Activated CD4-positive, alpha-beta memory T cell treated with anti-CD3 and anti-CD28 coated beads for 36 hours (primary cell): ENCODE measurements at regions not wholly inside any gene's neighbourhood (a gene's known extent, or its start where the extent isn't known, plus 50 kb on each side); places are given as distances from the start of the nearest gene placed in this dataset.
"Not testable (repeated sequence)": the region's sequence is repeated elsewhere in the genome, so short reads cannot be mapped to it uniquely, and the experiment has no call there.

Experiments
- CTCF ChIA-PET: fragments of 350-600 bp; sonication (Branson Sonifier 250); formaldehyde crosslinking; loops from one replicate; lab custom pipeline; 2021; ENCODE audit warnings: antibody characterized with exemption, inconsistent platforms; lab: Charles Lee
- POLR2A ChIA-PET: fragments of 350-600 bp; sonication (Branson Sonifier 250); formaldehyde crosslinking; loops from one replicate; lab custom pipeline; 2021; ENCODE audit warnings: antibody characterized with exemption; lab: Charles Lee
- DNase-seq: peaks from one replicate; pipeline ENCODE4 v3.0.0-alpha.2; 2020
- H3K27ac Mint-ChIP-seq: one replicate; pipeline ENCODE4 v1.8.0; 2021; ENCODE audit warnings: mixed read lengths
- H3K27me3 Mint-ChIP-seq: one replicate; pipeline ENCODE4 v1.8.0; 2021; ENCODE audit warnings: mixed read lengths
- H3K36me3 Mint-ChIP-seq: one replicate; pipeline ENCODE4 v1.8.0; 2021; ENCODE audit warnings: mixed read lengths
- H3K4me1 Mint-ChIP-seq: one replicate; pipeline ENCODE4 v1.8.0; 2021; ENCODE audit warnings: low read depth, mixed read lengths
- H3K4me3 Mint-ChIP-seq: one replicate; pipeline ENCODE4 v1.8.0; 2021; ENCODE audit warnings: mild to moderate bottlenecking, mixed read lengths
- H3K9me3 Mint-ChIP-seq: one replicate; pipeline ENCODE4 v1.8.0; 2021; ENCODE audit warnings: mixed read lengths
- intact Hi-C: fragments of 100-400 bp; cut with micrococcal nuclease; formaldehyde crosslinking; loops from one replicate; pipeline ENCODE4 v1.15.1; 2023

GRCh38 chr11:10954184-10954583 lies 96.3 kb upstream of the ZBED5 start:
- H3K9me3 Mint-ChIP-seq: peaks cover 6% of the 10 kb centered on the region
- no peak overlapping the region for H3K4me3 Mint-ChIP-seq
- H3K36me3 Mint-ChIP-seq: peaks cover 6% of the 10 kb centered on the region
- no peak overlapping the region for H3K27ac Mint-ChIP-seq
- H3K27me3 Mint-ChIP-seq: peaks cover 20% of the 10 kb centered on the region
- ChIA-PET CTCF (no interaction called here), POLR2A (no interaction called here)
- intact Hi-C loops: no loop called here
- no peaks in the 10 kb centered on the region for H3K4me1 Mint-ChIP-seq
- no peak for DNase-seq

DNA sequence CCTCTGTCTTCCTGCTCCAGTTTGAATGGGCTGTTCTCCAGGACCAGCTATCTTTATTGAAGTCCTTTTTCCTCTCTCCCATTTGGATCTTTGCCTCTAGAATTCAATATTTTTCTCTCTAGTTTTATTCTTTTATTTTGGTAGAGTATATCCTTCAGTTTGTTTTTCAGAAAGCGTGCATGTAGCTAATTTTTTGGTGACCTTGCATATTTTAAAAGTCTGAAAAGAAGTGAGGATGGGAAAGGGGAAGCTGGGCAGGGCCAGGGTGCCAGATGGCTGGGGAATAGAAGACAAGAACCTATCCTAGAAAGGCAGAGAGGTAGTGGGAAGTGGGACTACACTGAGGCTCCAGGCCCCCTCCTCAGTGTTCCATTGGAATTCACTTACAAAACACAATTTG lies 95.0 kb upstream of the ZBED5 start:
- peaks cover 25% of the 10 kb centered on the region for H3K27me3 Mint-ChIP-seq
- H3K9me3 Mint-ChIP-seq: no peaks in the 10 kb centered on the region
- no peaks in the 10 kb centered on the region for H3K4me1 Mint-ChIP-seq
- peaks cover 2% of the 10 kb centered on the region for H3K36me3 Mint-ChIP-seq
- ChIA-PET CTCF (interaction anchor here (1.0 kb wide), 1 partner anchor 174 kb away, joined by 3 read pairs; no protein-coding TSS in a partner anchor), POLR2A (no interaction called here)
- no peak for DNase-seq
- intact Hi-C loops: no loop called here
- no peak overlapping the region for H3K27ac Mint-ChIP-seq
- H3K4me3 Mint-ChIP-seq: no peak overlapping the region

- H3K4me3 Mint-ChIP-seq, H3K9me3 Mint-ChIP-seq, H3K27ac Mint-ChIP-seq, POLR2A ChIA-PET, intact Hi-C loops, H3K4me1 Mint-ChIP-seq, DNase-seq, H3K36me3 Mint-ChIP-seq: not testable (repeated sequence)
- H3K27me3 Mint-ChIP-seq: peaks cover 10% of the 10 kb centered on the region
- CTCF ChIA-PET: interaction anchor here (1.0 to 1.1 kb wide), 2 partner anchors 14 to 16 kb away, joined by 3 read pairs; no protein-coding TSS in a partner anchor
Measured at GRCh38 chr11:10947935-10948334, 90.1 kb upstream of the ZBED5 start.

DNA sequence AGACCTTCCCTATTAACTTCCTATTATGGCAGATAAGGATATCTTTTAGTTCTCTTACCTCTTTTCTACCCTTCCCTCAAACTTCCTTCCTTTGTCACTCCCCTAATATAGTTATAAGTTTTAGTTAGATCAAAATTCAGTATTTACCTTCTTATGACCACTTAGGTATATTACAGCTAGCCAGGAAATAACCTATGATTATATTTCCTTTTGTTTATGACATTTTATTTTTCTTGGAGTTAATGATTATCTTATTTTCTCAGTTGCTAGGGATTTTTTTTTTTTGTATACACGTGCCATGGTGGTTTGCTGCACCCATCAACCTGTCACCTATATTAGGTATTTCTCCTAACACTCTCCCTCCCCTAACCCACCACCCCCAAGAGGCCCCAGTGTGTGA lies 88.2 kb upstream of the ZBED5 start:
- no peaks in the 10 kb centered on the region for H3K4me1 Mint-ChIP-seq
- H3K4me3 Mint-ChIP-seq: no peak overlapping the region
- ChIA-PET CTCF (no interaction called here), POLR2A (no interaction called here)
- H3K27ac Mint-ChIP-seq: no peak overlapping the region
- H3K27me3 Mint-ChIP-seq: peaks cover 10% of the 10 kb centered on the region
- no peaks in the 10 kb centered on the region for H3K9me3 Mint-ChIP-seq
- no peaks in the 10 kb centered on the region for H3K36me3 Mint-ChIP-seq
- intact Hi-C loops: no loop called here
- DNase-seq: no peak

DNA sequence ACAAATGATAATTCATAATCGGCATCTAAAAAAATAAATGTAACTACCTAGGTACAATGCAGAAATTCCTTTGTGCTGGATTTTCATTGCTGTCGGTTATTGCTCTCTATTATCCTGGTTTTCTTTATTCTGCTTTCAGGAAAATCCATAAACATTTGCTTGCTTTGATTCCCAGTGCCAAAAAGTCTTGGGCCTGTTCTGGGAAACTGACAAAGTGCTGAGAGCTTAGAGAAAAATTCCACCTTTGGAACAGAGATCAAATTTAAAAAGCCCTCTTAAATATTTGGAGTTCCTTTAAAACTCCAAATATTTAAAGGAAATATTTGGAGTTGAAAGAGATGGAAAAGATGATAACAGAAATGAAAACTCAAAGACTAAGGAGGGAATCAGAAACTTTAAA lies 87.3 kb upstream of the ZBED5 start:
- no peak for DNase-seq
- H3K27ac Mint-ChIP-seq: no peak overlapping the region
- H3K27me3 Mint-ChIP-seq: peaks cover 5% of the 10 kb centered on the region
- no peaks in the 10 kb centered on the region for H3K4me1 Mint-ChIP-seq
- H3K9me3 Mint-ChIP-seq: no peaks in the 10 kb centered on the region
- CTCF ChIA-PET: interaction anchor here (3.9 kb wide), 1 partner anchor 12 kb away, joined by 27 read pairs; no protein-coding TSS in a partner anchor
- intact Hi-C loops: no loop called here
- POLR2A ChIA-PET: no interaction called here
- H3K4me3 Mint-ChIP-seq: no peak overlapping the region
- no peaks in the 10 kb centered on the region for H3K36me3 Mint-ChIP-seq

GRCh38 chr11:10943968-10944367 lies 86.1 kb upstream of the ZBED5 start:
- Mint-ChIP-seq H3K27me3 (peaks cover 5% of the 10 kb centered on the region), H3K4me1 (no peaks in the 10 kb centered on the region), H3K27ac (no peak overlapping the region), H3K36me3 (no peaks in the 10 kb centered on the region), H3K4me3 (no peak overlapping the region), H3K9me3 (no peaks in the 10 kb centered on the region)
- CTCF ChIA-PET: interaction anchor here (0.8 to 3.9 kb wide), 4 partner anchors 9 to 84 kb away, joined by 3 to 27 read pairs (median 11); no protein-coding TSS in a partner anchor
- intact Hi-C loops: no loop called here
- POLR2A ChIA-PET: no interaction called here
- no peak for DNase-seq

- H3K9me3 Mint-ChIP-seq: no peaks in the 10 kb centered on the region
- H3K4me3 Mint-ChIP-seq: no peak overlapping the region
- CTCF ChIA-PET: interaction anchor here (0.6 to 3.9 kb wide), 7 partner anchors 9 to 240 kb away, joined by 3 to 27 read pairs (median 4); no protein-coding TSS in a partner anchor
- no peak overlapping the region for H3K27ac Mint-ChIP-seq
- no peaks in the 10 kb centered on the region for H3K36me3 Mint-ChIP-seq
- DNase-seq: no peak
- POLR2A ChIA-PET: interaction anchor here (0.5 kb wide), 1 partner anchor 37 kb away, joined by 3 read pairs; no protein-coding TSS in a partner anchor
- intact Hi-C loops: no loop called here
- H3K4me1 Mint-ChIP-seq: no peaks in the 10 kb centered on the region
- no peaks in the 10 kb centered on the region for H3K27me3 Mint-ChIP-seq
Measured at GRCh38 chr11:10942620-10943019, 84.8 kb upstream of the ZBED5 start.

GRCh38 chr11:10941871-10942270 lies 84.0 kb upstream of the ZBED5 start:
- ChIA-PET POLR2A (interaction anchor here (0.5 kb wide), 1 partner anchor 38 kb away, joined by 3 read pairs; no protein-coding TSS in a partner anchor), CTCF (interaction anchor here (1.0 to 3.9 kb wide), 7 partner anchors 9 to 215 kb away, joined by 3 to 27 read pairs (median 4); no protein-coding TSS in a partner anchor)
- H3K36me3 Mint-ChIP-seq: no peaks in the 10 kb centered on the region
- H3K4me3 Mint-ChIP-seq: no peak overlapping the region
- no peak for DNase-seq
- no peaks in the 10 kb centered on the region for H3K4me1 Mint-ChIP-seq
- no peaks in the 10 kb centered on the region for H3K27me3 Mint-ChIP-seq
- H3K9me3 Mint-ChIP-seq: no peaks in the 10 kb centered on the region
- intact Hi-C loops: no loop called here
- no peak overlapping the region for H3K27ac Mint-ChIP-seq

DNA sequence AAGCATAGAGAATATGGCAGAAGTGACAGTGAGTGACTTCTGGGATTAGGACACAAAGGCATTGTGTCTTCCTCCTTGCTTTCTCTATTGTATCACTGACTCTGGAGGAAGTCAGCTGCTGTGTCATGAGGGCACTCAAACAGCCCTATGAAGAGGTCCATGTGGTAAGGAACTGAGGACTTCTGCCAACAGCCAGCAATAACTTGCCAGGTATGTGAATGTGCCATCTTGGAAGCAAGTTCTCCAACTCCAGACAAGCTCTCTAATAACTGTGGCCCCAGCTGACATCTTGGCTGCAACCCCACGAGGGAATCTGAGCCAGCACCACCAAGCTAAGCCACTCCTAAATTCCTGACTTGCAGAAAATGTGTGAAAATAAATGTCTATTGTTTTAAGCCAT lies 83.6 kb upstream of the ZBED5 start:
- Mint-ChIP-seq H3K4me3 (no peak overlapping the region), H3K36me3 (no peaks in the 10 kb centered on the region), H3K27me3 (no peaks in the 10 kb centered on the region), H3K4me1 (no peaks in the 10 kb centered on the region), H3K27ac (no peak overlapping the region), H3K9me3 (no peaks in the 10 kb centered on the region)
- ChIA-PET POLR2A (no interaction called here), CTCF (interaction anchor here (1.2 to 3.9 kb wide), 4 partner anchors 8 to 149 kb away, joined by 3 to 27 read pairs (median 10); no protein-coding TSS in a partner anchor)
- DNase-seq: no peak
- intact Hi-C loops: no loop called here

GRCh38 chr11:10938650-10939387 lies 81.0 kb upstream of the ZBED5 start:
- H3K4me1 Mint-ChIP-seq: peaks cover 4% of the 10 kb centered on the region
- intact Hi-C loops: no loop called here
- no peaks in the 10 kb centered on the region for H3K9me3 Mint-ChIP-seq
- no peak overlapping the region for H3K27ac Mint-ChIP-seq
- peaks cover 5% of the 10 kb centered on the region for H3K27me3 Mint-ChIP-seq
- ChIA-PET POLR2A (no interaction called here), CTCF (interaction anchor here (1.5 kb wide), 1 partner anchor 85 kb away, joined by 3 read pairs; no protein-coding TSS in a partner anchor)
- no peaks in the 10 kb centered on the region for H3K36me3 Mint-ChIP-seq
- H3K4me3 Mint-ChIP-seq: no peak overlapping the region
- DNase-seq: no peak

- H3K9me3 Mint-ChIP-seq: no peaks in the 10 kb centered on the region
- no peaks in the 10 kb centered on the region for H3K36me3 Mint-ChIP-seq
- intact Hi-C loops: no loop called here
- ChIA-PET POLR2A (no interaction called here), CTCF (interaction anchor here (1.5 kb wide), 1 partner anchor 86 kb away, joined by 3 read pairs; no protein-coding TSS in a partner anchor)
- peaks cover 5% of the 10 kb centered on the region for H3K4me1 Mint-ChIP-seq
- H3K4me3 Mint-ChIP-seq: no peak overlapping the region
- no peak for DNase-seq
- H3K27me3 Mint-ChIP-seq: peaks cover 11% of the 10 kb centered on the region
- H3K27ac Mint-ChIP-seq: no peak overlapping the region
Measured at GRCh38 chr11:10938231-10938630, 80.4 kb upstream of the ZBED5 start.

- ChIA-PET POLR2A (no interaction called here), CTCF (interaction anchor here (0.7 to 1.5 kb wide), 4 partner anchors 87 to 211 kb away, joined by 3 to 4 read pairs (median 3); no protein-coding TSS in a partner anchor)
- Mint-ChIP-seq H3K4me1 (peaks cover 5% of the 10 kb centered on the region), H3K27me3 (peaks cover 12% of the 10 kb centered on the region), H3K36me3 (no peaks in the 10 kb centered on the region), H3K9me3 (no peaks in the 10 kb centered on the region), H3K4me3 (no peak overlapping the region), H3K27ac (no peak overlapping the region)
- intact Hi-C loops: no loop called here
- no peak for DNase-seq
Measured at GRCh38 chr11:10937385-10937771, 79.5 kb upstream of the ZBED5 start.
